Uterus (tissue), 3 donors: ENCODE measurements at regions not wholly inside any gene's neighbourhood (a gene's known extent, or its start where the extent isn't known, plus 50 kb on each side); places are given as distances from the start of the nearest gene placed in this dataset.
"Not testable (repeated sequence)": the region's sequence is repeated elsewhere in the genome, so short reads cannot be mapped to it uniquely, and the experiment has no call there.

Experiments
- DNase-seq, 2 donors: peaks; one replicate each; pipeline ENCODE4 v3.0.0-alpha.2; 2019 to 2020
- H3K27ac ChIP-seq, 2 donors: fragments of 200-600 bp; sonication (generic); 1 replicate in 1 of 2; 2 replicates in 1 of 2; pipeline ENCODE4 v1.5.1; 2016 to 2018
- H3K27me3 ChIP-seq, 2 donors: fragments of 200-600 bp; sonication (generic); one replicate each; pipeline ENCODE4 v1.5.1; 2018 to 2019; ENCODE audit warnings: control low read depth in 1 of 2
- H3K36me3 ChIP-seq, 2 donors: fragments of 200-600 bp; sonication (generic); one replicate each; pipeline ENCODE4 v1.5.1; 2019; ENCODE audit warnings: control low read depth in 1 of 2
- H3K4me1 ChIP-seq, 2 donors: fragments of 200-600 bp; sonication (generic); one replicate each; pipeline ENCODE4 v1.5.1; 2018 to 2019; ENCODE audit warnings: control low read depth in 1 of 2
- H3K4me3 ChIP-seq, 2 donors: fragments of 200-600 bp; sonication (generic); 1 replicate in 1 of 2; 2 replicates in 1 of 2; pipeline ENCODE4 v1.5.1; 2018 to 2019; ENCODE audit warnings: mild to moderate bottlenecking in 1 of 2
- H3K9me3 ChIP-seq, 2 donors: fragments of 200-600 bp; sonication (generic); one replicate each; pipeline ENCODE4 v1.5.1; 2019; ENCODE audit warnings: control low read depth in 1 of 2
- CTCF ChIP-seq, 4 experiments: fragments of 200-600 bp in 2 of 4; fragments of 450-650 bp in 2 of 4; sonication (generic) in 2 of 4; IDR thresholded peaks; one replicate each; pipeline ENCODE4 v1.5.1; 2016 to 2019; ENCODE audit warnings: antibody characterized with exemption in 4 of 4, mild to moderate bottlenecking in 2 of 4, moderate library complexity in 1 of 4
- POLR2A ChIP-seq, 2 donors: fragments of 450-650 bp; IDR thresholded peaks; one replicate each; pipeline ENCODE4 v1.6.1; 2016; ENCODE audit warnings: antibody characterized with exemption in 2 of 2, mild to moderate bottlenecking in 1 of 2, moderate library complexity in 1 of 2
- intact Hi-C: fragments of 100-400 bp; cut with DNase I; formaldehyde crosslinking; loops from one replicate; pipeline ENCODE4 v1.15.1; 2023; ENCODE audit warnings: low total_unique reads
- donor health status: DM: yes; HTN: yes; CAD: no.

GRCh38 chr6:141202626-141203025 is 930.1 kb upstream of the GJE1 start:
- no peaks in the 10 kb centered on the region for H3K27me3 ChIP-seq
- intact Hi-C loops: no loop called here
- H3K36me3 ChIP-seq: no peaks in the 10 kb centered on the region
- no peak overlapping the region for H3K4me3 ChIP-seq
- no peak for TF ChIP-seq CTCF (IDR thresholded peaks at IDR 0.05)
- no peak for TF ChIP-seq POLR2A (IDR thresholded peaks at IDR 0.05)
- no peak for DNase-seq
- no peaks in the 10 kb centered on the region for H3K9me3 ChIP-seq
- no peaks in the 10 kb centered on the region for H3K4me1 ChIP-seq
- no peak overlapping the region for H3K27ac ChIP-seq

- no peaks in the 10 kb centered on the region for H3K36me3 ChIP-seq
- intact Hi-C loops: no loop called here
- no peak overlapping the region for H3K27ac ChIP-seq
- no peak for DNase-seq
- H3K4me3 ChIP-seq: no peak overlapping the region
- H3K9me3 ChIP-seq: no peaks in the 10 kb centered on the region
- H3K27me3 ChIP-seq: no peaks in the 10 kb centered on the region
- H3K4me1 ChIP-seq: no peaks in the 10 kb centered on the region
- TF ChIP-seq POLR2A (IDR thresholded peaks at IDR 0.05): no peak
- no peak for TF ChIP-seq CTCF (IDR thresholded peaks at IDR 0.05)
These were observed 933.7 kb upstream of the GJE1 start for GRCh38 chr6:141199074-141199473.

GRCh38 chr6:141195251-141195832 is 937.4 kb upstream of the GJE1 start:
- no peak overlapping the region for H3K4me3 ChIP-seq
- H3K27me3 ChIP-seq: no peaks in the 10 kb centered on the region
- DNase-seq: no peak
- H3K27ac ChIP-seq: no peak overlapping the region
- TF ChIP-seq POLR2A (IDR thresholded peaks at IDR 0.05): no peak
- no peaks in the 10 kb centered on the region for H3K4me1 ChIP-seq
- intact Hi-C loops: no loop called here
- H3K9me3 ChIP-seq: no peaks in the 10 kb centered on the region
- H3K36me3 ChIP-seq: no peaks in the 10 kb centered on the region

GRCh38 chr6:141183368-141183767 is 949.4 kb upstream of the GJE1 start:
- H3K4me1 ChIP-seq: no peaks in the 10 kb centered on the region
- no peak overlapping the region for H3K27ac ChIP-seq
- intact Hi-C loops: no loop called here
- no peaks in the 10 kb centered on the region for H3K27me3 ChIP-seq
- H3K4me3 ChIP-seq: no peak overlapping the region
- no peaks in the 10 kb centered on the region for H3K9me3 ChIP-seq
- TF ChIP-seq POLR2A (IDR thresholded peaks at IDR 0.05): no peak
- no peak for TF ChIP-seq CTCF (IDR thresholded peaks at IDR 0.05)
- no peaks in the 10 kb centered on the region for H3K36me3 ChIP-seq
- no peak for DNase-seq

GRCh38 chr6:141175458-141175857 is 957.3 kb upstream of the GJE1 start:
- H3K9me3 ChIP-seq, H3K4me3 ChIP-seq, DNase-seq, H3K36me3 ChIP-seq, H3K27me3 ChIP-seq, intact Hi-C loops, H3K4me1 ChIP-seq, H3K27ac ChIP-seq: not testable (repeated sequence)

- intact Hi-C loops: no loop called here
- no peaks in the 10 kb centered on the region for H3K36me3 ChIP-seq
- no peaks in the 10 kb centered on the region for H3K27me3 ChIP-seq
- H3K27ac ChIP-seq: no peak overlapping the region
- no peak for DNase-seq
- no peak overlapping the region for H3K4me3 ChIP-seq
- H3K4me1 ChIP-seq: no peaks in the 10 kb centered on the region
- no peaks in the 10 kb centered on the region for H3K9me3 ChIP-seq
- TF ChIP-seq POLR2A (IDR thresholded peaks at IDR 0.05) (no peak), CTCF (IDR thresholded peaks at IDR 0.05) (no peak)
These were observed 957.8 kb upstream of the GJE1 start for GRCh38 chr6:141174932-141175331.
